Kidney tubule cell (primary cell): ENCODE measurements at regions not wholly inside any gene's neighbourhood (a gene's known extent, or its start where the extent isn't known, plus 50 kb on each side); places are given as distances from the start of the nearest gene placed in this dataset.

Experiments
- DNase-seq: peaks from one replicate; pipeline ENCODE4 v3.0.0-alpha.2; 2018; ENCODE audit warnings: low spot score

DNA sequence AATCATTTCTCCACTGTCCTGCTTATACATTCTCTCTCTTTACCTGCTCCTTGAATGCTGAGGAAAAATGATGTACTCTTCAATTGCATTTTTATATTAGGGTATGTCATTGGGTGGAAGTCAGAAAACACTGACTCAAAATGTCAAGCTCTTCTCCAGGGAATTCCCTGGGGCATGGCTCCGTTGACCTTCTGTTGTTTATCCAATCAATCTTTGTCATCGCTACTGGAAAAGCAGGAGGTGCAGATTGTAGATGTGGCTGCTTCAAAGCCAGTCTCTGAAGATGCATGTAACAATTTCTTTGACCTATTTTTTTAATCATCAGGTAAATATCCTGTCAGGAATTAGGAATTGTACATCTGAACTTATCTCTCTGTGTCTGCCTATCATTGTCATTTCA, 63.9 kb upstream of the TENT5A start:
- DNase-seq, result peak; percentile 10

DNA sequence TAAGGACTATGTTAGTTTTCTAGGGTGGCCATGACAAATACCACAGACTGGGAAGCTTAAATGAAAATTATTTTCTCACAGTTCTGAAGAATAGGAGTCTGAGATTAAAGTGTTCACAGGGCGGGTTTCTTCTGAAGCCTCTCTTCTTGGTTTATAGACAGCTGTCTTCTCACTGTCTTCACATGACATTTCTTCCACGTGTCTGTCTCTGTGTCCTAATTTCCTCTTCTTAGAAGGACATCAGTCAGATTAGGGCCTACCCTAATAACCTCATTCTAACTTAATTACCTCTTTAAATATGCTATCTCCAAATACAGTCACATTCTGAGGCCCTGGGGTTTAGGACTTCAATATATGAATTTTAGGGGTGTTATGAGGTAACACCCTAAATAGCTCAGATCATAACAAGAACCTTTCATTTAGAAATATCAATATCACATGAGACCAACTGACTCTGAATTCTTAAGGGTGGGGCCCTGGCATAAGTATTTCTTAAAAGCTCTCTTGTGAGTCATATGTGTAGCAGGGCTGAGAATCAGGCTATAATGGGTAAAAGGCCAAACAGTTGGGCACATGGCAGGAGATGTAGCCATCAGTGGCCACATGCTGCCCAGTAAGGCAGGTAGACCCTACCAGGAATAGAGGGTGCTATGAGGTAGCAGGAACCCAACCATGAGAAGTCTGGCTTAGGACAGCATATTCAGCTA, 62.0 kb upstream of the TENT5A start:
- peak; percentile 14 for DNase-seq

DNA sequence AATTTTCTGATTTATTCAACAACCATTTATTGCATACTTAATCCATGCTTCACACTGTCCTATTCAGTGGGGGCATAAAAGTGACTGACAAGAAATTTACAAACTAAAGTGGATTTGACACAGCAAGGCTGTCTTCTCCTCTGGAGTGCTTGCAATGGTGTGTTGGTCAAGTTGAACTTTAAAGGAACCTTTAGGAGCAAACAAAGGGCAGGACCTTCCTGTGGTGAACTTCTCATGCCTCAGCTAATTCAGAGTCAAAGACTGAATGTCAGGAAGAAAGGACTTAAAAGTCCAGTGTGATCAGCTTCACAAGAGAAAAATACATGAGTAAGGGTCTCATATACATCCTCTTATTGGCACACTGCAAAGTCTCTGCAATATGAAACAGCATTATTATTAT, 60.8 kb upstream of the TENT5A start:
- DNase-seq, result no peak

DNA sequence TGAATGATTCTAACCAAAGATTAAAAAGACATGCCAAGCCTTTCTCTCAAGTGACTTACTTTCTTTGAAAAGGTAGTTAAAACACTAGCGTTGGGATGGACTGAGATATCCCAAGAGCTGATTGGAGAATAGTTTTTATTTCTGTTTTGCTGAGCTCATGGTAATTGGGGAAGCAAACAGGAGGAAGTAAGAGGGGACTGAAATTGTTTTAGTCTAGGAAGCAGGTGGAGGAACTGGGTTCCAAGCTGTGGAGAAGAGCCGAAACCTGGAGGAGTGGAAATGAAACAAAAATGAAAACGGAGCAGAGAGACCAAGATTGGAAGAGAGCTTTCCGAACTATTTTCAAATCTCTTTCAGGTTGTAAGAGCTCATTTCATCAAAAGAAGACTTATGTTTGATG, 59.9 kb upstream of the TENT5A start:
- no peak for DNase-seq

DNA sequence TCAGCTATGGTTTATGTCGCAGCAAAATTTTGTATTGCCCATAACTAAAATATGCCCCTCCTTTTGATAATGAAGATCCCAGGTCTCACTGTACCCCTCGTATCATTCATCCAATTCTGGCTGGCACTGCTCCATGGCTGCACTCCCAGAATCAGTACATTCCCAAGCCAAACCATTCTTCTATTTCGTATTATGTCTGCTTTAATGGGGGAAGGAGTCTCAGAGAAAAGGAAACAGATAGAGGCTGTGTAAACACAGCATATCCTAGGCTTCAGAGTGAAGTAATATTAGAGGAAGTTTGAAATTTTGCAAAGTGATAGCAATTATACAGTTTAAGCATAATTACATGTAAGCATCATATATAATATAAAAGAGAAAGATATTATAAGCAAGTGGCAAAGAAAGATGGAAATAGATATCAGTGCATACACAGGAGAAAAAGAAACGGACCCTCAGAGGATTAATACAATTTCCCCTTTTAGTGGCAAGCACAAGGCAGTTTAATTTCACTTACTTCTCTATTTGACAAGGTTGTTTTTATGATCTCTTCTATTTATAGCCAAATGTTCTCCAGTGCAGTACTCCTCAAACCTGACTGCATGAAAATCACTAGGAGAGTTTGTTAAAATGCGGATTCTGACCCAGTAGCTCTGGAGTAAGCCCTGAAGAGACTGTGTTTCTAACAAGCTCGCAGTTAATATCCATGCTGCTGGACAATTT, 56.5 kb upstream of the TENT5A start:
- DNase-seq, result no peak

DNA sequence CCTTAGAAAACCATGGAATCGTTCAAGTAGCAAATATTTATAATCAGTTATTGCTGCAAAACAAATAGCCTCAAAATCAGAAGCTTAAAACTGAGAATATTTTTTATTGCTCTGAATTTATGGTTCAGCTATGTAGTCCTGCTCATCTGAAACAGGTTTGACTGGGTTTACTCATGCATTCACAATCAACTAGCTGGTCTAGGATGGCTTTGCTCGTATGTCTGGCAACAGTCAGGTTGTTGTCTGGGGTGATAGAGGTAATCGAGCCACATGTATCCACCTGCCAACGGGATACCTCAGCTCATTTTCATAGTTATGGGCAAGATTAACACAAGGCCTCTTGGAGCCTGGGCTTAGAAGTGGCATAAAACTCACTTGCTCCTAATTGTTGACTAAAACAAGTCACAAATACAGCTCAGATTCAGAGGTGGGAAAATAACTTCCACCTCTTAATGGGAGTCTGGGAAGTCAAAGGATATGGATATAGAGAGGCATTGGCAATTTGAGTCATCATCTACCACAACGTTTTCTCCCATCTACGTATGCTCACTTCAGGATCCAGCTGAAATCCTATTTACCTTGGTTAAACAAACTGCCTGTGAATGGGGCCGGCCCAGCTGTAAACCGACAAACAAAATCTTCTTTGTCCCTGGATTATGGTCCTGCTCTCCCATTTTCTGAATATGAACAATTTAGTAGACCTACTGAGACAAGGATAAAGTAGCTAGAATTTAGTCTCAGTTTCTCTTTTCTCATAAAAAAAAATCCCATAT, 54.5 kb upstream of the TENT5A start:
- peak; percentile 62 for DNase-seq

DNA sequence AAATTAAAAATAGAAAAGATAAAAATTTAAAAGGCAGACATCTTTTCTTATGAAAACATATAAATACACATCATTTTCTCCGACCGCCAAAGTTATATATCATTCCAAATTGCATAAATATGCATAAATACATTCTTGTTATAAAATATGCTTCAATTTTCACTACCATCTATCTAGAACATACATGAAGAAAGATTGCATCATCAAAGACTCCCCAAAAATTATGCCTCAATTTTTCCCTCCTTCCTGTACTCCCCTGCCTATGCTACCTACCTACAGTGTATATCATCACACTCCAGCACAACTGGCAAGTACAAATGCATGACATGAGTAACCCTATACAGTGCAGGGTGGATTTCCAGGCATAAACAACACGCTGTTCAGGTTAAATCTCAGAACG, 49.9 kb upstream of the TENT5A start:
- no peak for DNase-seq
